GM19099 (cell line): ENCODE measurements at regions not wholly inside any gene's neighbourhood (a gene's known extent, or its start where the extent isn't known, plus 50 kb on each side); places are given as distances from the start of the nearest gene placed in this dataset.

Source experiments
- POLR2A ChIP-seq: IDR thresholded peaks from 3 replicates; pipeline ENCODE4 v1.6.1; 2011; ENCODE audit warnings: low read depth; ENCODE audit not compliant: insufficient read length; ENCODE audit errors: extremely low read depth

GRCh38 chr13:44304433-44304725 lies 69.2 kb upstream of the SERP2 start:
- no peak for TF ChIP-seq POLR2A

DNA sequence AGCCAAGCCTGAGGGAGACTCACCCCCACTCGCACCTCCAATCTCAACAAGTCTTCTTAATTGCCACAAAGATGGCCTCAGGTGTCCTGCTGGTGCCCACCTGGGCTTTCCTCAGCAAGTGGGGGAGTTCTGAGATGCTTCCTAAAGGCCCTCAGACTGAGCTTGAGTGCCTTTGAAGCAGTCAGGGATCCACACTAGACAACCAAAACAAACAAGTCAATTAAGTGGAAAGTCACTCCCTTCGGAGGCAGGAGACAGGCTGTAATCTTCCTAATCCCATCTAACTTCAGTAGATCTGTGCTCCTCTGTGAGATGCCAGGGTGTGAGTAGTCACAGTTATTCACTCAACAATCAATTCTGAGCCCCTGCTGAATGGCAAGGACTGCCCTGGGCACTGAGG lies 68.3 kb upstream of the SERP2 start:
- no peak for TF ChIP-seq POLR2A

DNA sequence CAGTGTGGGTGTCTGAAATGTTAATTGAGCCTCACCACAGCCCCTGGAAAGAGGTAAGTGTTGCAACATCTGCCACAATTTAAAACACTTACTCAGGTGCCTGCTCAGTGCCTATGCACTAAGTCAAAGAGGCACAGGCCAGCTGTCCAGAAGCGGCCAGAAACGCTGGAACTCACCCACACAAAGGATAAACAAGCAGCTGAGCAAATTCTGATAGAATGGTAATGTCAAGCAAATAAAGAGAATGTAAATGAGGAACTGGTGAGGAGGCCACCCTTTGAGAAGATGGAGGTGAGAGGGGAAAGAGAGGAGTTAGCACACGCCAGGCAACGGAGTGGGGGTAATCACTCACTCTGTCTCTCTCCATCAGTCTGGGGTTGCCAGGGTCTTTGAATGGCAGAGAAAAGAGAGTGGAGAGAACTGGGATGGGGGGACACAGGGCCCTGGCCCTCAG lies 67.7 kb upstream of the SERP2 start:
- no peak for TF ChIP-seq POLR2A

DNA sequence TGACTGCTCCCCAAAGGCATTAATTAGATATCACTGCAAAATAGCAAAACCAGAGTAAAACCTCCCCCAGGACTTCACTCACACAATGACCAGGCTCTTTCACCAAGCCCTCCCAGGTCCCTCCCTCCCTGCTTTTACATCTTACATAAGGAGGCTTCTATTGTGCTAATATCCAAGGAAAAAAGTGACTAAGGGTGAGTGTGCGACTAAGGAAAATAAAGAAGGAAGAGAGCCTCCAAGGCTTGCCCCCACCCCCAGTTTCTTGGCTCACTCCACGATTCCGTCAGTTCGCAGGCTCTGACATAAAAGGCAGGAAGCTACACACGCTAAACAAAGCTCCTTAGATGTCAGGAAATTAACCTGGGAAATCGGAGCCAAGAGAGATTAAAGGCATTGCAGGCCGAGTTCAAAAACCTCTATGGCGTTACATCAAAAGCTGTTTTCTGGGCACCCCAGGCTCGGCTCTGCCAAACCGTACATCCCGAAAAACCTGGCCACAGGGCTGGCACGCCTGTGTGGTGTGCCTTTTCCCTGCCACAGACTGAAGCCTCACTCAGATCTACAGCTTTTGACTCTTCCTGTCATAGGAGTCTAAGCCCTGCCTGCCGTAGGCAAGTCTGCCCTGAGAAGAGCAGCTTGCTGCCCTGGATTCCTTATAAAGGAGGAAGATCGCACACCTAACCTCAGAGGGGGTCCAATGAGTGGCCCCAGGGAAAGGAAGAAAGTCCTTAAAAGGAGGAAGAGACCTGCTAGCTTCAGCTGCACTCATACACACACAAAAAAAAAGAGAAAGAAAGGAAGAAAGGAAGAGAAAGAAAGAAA lies 67.0 kb upstream of the SERP2 start:
- no peak for TF ChIP-seq POLR2A

DNA sequence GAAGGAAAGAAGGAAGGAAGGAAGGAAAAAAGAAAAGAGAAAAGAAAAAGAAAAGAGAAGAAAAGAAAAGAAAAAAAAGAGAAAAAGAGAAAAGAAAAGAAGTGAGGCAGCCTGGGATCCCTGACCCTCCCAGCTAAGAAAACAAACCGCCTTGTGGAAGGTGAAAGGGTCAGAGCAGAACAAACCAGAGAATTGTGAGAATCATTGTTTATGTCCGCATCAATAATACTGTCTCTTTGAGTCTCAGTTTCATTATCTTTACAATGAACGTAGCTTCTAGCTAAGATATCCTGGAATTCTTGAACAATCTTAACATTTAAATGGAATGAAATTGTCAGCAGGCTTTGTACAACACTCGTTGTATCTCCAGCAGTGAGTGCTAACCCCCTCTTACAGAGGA lies 66.4 kb upstream of the SERP2 start:
- no peak for TF ChIP-seq POLR2A

GRCh38 chr13:44307844-44308243 lies 65.8 kb upstream of the SERP2 start:
- no peak for TF ChIP-seq POLR2A

DNA sequence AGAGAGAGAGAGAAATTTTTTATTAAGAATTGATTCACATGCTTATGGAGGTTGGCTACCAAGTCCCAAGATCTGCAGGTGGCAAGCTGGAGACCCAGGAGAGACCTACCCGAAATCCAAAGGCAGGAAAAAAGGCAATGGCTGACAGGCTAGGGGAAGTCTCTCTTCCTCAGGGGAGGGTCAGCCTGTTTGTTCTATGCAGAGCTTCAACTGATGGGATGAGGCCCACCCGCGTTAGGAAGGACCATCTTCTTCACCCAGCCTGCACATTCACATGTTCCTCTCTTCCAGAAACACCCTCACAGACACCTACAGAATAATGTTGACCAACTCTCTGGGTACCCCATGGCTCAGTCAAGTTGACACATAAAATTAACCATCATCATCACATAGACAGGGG lies 65.3 kb upstream of the SERP2 start:
- TF ChIP-seq POLR2A = no peak

DNA sequence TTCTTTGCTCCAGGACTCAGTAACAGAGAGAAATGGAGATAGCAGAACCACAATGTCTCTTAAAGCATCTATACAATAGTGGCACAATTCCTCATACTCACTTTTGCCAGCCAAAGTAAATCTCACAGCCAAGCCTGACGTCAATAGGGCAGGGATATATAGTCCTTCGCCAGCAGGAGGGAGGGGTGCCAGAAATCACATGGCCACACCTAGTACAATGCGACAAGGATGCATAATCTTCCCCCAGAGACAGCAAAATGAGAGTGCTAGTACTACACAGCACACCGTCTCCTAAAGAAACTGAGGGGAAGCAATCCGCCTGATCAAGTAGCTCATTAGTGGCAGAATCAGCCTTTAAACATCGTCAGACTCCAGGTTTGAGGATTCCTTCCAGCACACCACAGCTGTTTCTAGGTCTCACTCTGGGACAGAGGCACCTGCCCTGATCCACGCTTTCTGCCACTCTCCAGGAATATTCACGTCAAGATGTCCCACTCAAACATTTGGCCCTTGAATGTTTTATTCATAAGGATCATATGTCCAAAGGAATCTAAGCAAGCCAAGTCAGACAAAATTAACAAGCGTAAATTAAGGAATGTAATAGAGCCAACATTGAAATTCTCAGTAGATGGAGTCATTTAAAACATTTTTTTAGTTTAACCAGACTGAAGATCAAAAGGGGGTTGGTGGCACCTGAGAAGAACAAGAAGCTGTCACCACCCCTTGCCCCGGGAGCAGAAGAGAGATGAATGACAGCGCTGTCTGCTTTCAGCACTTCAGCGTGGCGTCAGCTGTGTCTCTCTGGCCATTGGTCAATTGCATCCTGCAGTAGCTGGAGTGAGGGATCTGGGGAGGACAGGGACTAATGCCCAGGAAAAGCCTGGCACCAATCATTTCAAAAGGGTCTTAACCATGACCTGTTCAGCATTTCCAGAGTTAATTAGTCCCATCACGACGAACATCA lies 63.5 kb upstream of the SERP2 start:
- no peak for TF ChIP-seq POLR2A

GRCh38 chr13:44311011-44311780 lies 62.4 kb upstream of the SERP2 start:
- no peak for TF ChIP-seq POLR2A

DNA sequence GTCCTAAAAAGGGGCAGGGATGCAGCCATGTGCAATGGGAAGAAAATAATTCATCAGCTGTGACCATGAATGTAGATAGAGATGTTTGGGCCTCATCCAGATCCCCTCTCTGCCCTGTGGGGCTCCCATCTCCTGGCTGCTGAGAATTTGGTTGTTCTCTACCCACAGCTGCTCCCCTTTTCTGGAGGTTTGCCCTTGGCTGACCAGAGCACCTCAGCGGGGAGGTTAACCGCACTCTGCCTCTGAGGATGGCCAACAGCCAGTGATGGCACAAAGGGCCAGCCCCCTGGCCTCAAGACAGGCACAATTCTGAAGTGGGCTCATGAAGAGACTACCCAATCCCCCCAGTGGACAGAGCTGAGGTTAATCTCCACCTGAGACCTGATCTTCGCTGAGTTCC lies 61.5 kb upstream of the SERP2 start:
- TF ChIP-seq POLR2A = no peak

GRCh38 chr13:44312834-44313551 lies 60.6 kb upstream of the SERP2 start:
- TF ChIP-seq POLR2A = no peak

DNA sequence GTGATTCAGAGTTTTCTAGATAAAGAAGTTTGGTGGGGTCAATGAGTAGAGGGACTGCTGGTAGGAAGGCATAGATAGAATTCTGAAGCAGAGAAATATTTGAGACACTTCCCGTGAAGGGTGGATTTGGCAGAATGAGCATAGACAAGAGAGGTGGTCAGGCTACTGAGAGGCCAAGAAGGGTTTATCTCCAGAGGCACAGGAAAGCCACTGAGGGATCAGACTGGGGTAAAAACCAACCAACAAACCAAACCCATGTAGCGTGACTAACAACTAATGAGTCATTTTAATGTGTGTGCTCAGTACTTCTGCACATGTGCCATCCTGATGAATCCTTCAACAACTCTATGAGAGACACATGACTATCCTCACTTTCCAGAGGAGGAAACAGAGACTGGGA lies 60.0 kb upstream of the SERP2 start:
- no peak for TF ChIP-seq POLR2A

DNA sequence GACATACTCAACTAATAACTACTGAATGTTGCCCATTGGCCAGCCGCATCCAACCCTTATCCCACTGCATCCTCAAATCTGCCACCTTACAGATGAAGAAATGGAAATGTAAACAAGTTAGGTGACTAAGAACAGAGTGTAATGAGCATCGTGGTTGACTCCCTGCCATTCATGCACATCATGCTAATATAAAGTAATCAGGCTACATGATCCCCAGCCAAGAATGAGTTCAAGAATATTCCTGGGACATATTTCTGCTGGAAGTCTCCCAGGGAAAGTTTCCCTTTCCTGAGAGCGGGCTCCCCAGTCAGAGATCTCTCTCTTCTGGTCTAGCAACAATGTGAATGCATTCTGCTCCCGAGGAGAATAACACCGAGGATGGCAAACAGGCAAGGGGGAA lies 55.9 kb upstream of the SERP2 start:
- no peak for TF ChIP-seq POLR2A

DNA sequence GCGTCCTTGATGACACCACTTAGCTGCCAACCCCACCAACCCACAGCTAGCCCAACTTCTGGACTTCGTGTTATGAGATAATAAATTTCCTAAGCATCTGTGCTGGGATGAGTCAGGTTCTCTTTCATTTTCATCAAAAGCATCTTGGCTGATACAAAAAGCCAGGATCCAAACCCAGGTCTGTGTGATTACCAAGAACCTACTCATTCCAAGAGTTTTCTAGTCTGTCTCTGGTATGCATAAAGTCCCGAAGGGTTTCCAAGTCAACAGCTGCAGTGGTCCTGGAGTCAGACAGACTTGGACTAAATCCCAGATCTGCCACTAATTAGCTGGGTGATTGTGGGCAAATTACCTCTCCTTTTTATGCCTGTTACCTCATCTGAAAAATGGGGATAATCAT lies 55.5 kb upstream of the SERP2 start:
- TF ChIP-seq POLR2A = no peak

DNA sequence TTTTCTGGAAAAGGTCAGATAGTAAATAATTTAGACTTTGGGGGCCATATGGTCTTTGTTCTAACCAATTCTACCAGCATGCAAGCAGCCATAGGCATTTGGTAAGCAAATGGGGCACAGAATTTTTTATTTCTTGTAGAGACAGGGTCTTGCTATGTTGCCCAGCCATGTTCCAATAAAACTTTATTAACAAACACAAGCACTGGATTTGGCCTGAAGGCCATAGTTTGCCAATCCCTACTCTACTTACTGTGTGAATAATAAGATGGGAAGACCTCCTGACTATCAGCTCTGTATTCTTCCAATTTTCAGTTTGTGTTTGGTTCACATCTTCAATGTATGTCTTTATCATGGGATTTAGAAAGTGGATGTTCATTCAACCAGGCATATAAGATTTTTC lies 53.0 kb upstream of the SERP2 start:
- TF ChIP-seq POLR2A = no peak

DNA sequence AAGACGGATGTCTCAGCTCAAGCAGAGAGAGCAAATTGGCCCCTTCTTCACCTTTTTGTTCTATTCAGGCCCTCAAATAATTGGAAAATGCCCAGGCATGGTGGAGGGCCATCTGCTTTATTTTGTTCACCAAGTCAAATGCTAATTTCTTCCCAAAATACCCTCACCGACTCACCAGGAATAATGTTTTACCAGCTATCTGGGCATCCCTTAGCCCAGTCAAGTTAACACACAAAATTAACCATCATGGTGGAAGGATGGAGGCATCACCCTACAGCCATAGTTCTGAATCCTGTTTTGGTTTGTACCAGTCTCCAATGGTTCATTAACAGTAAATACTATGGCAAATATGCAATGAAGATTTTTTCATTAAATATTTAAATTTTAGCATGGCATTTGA lies 51.7 kb upstream of the SERP2 start:
- no peak for TF ChIP-seq POLR2A

- no peak for TF ChIP-seq POLR2A
Observed at GRCh38 chr13:44322928-44323327, 50.7 kb upstream of the SERP2 start.
